ENCODE measurements at regions not wholly inside any gene's neighbourhood (a gene's known extent, or its start where the extent isn't known, plus 50 kb on each side); places are given as distances from the start of the nearest gene placed in this dataset.
"Not testable (repeated sequence)": the region's sequence is repeated elsewhere in the genome, so short reads cannot be mapped to it uniquely, and the experiment has no call there.

DNA sequence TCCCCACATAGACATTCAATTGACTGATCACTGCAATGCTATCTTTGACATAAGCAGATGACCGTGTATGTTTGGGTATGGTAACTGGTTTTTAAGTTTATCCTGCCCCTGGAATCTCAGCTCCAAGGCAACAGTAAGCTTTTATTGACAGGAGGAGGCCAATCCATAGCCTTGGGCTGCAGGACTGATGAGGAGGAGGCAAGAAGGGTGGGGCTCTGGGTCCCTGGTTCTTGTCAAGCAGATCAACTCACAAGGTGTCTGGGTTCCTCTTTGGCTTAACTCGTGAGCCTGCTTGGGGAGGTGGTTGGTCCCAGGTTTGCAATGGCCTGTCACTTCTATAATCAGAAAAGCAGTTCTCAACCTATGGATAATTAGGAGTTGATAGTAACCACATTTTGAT, 113.2 kb upstream of the STX18 start:
- intact Hi-C loops (cut with DNase I): no loop called here
- no peak for ATAC-seq
- DNase-seq (ENCODE audit: low spot score): no peak

DNA sequence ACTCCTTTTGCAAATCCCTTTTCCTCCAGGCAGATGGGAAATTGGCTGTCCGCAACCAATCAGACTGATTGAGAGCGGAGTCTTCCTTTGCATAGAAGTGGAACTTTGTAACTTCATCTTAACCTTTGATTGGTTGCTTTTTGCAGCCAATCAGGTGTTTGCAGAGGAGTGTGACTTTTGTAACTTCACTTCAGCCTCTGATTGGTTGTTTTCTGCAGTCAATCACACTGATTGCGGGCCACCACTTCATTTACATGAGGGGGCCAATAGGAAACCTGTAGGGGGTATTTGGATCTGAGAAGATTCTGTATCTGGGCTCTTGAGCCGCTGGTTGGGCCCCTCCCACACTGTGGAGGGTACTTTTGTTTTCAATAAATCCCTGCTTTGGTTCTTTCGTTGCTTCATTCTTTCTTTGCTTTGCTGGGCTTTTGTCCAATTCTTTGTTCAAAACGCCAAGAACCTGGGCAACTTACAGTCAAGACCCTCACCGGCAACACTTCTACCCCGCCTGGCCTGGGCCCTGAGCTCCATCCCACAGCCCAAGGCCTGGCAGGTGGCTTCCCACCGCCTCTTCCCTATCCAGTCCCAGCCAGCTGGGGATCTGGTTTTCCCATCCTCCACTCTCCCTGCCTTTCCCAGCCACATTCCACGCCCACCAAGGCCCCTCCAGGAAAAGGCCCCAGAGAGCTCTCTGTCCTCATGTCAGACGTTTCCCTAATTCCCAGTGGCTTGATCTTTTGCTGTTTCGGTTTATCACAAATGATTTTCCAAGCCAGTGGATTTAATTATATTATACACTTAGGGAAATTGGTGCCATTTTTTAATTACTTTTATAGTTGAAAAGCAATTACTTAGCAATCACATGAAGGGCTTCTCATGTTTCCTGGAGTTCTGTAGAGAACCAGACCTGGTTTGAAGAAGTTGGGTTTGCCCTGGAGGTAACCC, 110.2 kb upstream of the STX18 start:
- ATAC-seq: no peak
- no peak for DNase-seq (ENCODE audit: low spot score)
- intact Hi-C loops (cut with DNase I): no loop called here

DNA sequence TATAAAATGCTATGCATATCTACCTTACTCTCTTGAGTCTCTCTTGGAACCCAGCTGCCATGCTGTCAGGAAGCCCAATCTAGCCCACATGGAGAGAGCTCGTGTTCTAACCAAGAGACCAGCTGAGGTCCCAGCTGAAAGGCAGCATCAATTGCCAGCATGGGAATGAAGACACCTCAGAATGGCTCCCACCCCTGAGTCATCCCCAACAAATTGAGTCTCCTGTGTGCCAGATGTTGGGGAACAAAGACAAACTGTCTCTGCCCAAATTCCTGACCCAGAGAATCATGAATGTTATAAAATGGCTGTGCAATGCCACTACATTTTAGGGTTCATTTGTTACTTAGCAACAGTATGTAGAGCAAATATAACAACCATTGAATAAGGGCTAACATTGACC, 105.2 kb upstream of the STX18 start:
- ATAC-seq: no peak
- intact Hi-C loops (cut with DNase I): no loop called here
- DNase-seq (ENCODE audit: low spot score): no peak

DNA sequence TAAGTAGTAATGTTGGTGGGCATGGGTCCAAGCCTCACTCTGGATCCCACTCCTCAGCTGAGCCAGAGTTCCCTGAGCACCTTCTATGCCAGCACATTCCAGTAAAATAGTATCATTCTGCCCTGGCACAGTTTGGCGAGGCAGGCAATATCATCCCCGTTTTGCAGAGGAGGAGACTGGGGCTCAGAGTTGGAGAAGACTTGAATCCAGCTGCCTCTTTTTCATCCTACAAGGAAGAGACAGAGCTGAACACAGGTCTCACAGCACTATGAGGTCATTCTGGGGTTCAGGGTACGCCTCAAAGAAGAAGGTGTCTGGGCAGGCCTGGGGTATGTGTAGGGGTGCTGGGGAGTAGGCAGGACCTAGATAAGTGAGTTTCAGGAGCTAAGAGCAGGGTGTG, 103.9 kb upstream of the STX18 start:
- intact Hi-C loops (cut with DNase I): no loop called here
- DNase-seq (ENCODE audit: low spot score) (no peak), ATAC-seq (no peak)

DNA sequence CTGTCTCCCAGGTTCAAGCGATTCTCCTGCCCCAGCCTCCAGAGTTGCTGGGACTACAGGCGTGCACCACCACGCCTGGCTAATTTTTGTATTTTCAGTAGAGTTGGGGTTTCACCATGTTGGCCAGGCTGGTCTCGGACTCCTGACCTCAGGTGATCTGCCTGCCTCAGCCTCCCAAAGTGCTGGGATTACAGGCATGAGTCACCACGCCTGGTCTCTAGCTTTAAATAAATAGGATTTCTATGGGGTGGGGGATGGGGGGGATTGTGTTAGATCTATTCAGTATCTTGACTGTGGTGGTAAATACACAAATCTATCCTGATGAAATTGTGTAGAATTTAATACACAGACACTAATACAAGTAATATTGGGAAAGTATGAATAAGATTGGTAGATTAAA, 102.4 kb upstream of the STX18 start:
- ATAC-seq; intact Hi-C loops (cut with DNase I); DNase-seq (ENCODE audit: low spot score): not testable (repeated sequence)

DNA sequence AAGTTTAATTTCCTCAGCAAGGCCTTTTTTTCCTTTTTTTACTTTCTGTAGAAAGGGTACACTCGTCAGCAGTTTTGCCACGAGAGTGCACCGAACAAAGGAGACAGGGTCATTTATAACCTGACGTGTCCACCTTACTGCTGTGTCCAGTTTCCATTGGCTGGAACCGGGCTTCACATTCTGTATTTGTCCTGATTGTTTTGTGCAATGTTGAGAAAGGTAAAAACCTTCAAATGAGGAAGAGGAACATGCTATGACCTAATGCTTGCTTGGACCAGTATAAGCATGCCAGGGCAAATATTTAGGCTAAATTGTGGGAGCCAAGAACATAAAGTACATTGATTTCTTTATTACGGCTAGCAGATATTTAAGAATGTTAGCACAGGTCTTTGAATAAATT, 101.9 kb upstream of the STX18 start:
- intact Hi-C loops (cut with DNase I); ATAC-seq; DNase-seq (ENCODE audit: low spot score): not testable (repeated sequence)

DNA sequence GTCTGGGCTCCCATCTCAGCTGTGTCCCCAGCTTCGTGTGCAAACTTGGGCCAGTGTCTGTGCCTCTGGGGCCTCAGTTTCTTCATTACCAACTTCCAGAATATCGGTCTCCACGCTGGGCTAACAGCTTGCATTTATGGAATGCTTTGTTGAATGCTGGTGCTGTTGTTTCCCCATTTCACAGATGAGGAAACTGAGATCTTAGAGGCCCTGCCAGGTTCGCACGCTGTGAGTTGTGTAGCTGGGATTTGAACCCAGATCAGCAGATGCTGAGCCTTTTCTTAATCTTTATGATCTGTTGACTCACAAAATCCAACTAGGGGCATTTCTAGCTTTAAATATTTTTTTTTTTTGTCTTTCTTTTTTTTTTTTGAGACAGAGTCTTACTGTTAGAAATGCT, 101.5 kb upstream of the STX18 start:
- DNase-seq (ENCODE audit: low spot score): no peak
- ATAC-seq: no peak
- intact Hi-C loops (cut with DNase I): no loop called here

DNA sequence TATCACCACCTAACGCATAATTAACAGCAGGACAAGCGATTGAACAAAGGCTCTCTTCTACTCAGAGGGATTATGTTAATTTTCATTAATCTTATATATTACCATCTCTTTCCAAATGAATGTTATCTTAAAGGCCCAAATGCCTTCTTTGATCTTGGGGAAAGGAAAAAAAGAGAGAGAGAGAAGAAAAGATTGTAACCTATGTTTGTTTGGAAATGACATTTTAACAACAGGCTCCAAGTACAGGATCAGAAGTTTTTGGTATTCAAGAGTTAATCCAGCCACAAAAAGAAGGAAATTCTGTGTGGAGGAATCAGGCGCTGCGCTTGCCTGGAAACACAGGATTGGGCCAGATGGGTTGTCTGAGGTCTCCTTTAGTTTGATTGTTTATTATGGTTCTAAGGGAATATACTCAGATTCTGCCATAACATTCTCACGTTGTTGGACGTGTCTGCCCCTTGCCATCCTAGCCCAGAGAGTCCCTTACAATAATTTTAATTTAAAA, 100.7 kb upstream of the STX18 start:
- DNase-seq (ENCODE audit: low spot score) (no peak), ATAC-seq (no peak)
- intact Hi-C loops (cut with DNase I): no loop called here

DNA sequence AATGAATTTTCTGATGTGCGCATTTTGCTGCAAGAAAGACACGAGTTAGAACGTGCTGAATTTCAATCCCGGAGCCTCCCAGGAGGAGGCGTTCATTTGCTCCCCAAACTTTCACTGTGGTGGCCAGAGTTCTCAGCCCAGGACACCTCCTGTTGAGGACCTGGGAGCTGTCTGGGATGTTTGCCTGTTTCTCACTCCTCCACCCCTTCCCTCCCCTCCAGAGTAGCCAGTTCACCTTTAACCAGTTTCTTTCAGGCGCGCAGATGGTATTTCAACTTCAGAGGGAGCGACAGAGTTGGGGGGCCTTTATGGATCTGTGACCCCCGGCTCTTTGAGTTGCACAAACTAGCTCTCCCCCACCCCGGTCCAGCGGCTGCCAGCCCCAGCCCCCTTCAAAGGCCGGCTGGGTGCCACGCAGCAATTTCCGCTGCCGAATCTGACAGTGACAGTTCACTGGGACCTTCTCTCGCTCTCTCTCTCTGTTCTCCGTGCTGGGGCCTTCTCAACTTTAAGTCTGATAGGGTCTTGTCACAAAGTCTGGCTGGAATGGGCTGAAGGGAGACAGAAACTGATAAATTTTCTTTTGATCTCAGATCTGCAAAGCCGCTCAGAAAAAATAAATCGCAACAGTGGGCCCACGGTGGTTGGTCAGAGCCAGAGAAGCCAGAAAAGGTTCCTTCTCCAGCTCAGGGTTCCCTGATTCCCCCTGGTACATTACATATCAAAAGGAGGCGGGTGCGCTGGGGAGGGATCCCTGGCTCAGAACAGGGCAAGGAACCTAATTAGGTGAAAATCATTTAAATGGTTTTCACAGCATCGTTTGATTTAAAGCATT, 100.0 kb upstream of the STX18 start:
- intact Hi-C loops (cut with DNase I): no loop called here
- no peak for ATAC-seq
- no peak for DNase-seq (ENCODE audit: low spot score)

DNA sequence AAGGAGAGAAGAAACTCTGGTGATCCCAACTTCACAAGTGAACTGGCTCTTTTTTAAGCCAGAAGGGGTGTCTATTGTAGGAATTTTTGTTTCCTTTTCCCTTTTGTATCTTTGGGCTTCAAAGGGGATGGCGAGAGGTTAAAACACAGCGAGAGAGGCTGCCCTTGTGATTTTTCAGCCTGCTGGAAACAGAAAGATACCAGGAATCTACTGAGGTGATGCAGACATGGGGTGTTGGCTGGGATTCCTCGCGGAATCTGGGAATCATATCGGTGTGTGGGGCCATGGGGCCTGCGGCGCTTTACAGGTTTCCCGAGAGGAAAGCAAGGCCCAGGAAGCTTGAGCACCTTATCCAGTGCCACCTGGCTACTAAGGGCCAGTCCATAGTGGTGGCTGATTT, 99.4 kb upstream of the STX18 start:
- no peak for ATAC-seq
- intact Hi-C loops (cut with DNase I): no loop called here
- DNase-seq (ENCODE audit: low spot score): no peak

DNA sequence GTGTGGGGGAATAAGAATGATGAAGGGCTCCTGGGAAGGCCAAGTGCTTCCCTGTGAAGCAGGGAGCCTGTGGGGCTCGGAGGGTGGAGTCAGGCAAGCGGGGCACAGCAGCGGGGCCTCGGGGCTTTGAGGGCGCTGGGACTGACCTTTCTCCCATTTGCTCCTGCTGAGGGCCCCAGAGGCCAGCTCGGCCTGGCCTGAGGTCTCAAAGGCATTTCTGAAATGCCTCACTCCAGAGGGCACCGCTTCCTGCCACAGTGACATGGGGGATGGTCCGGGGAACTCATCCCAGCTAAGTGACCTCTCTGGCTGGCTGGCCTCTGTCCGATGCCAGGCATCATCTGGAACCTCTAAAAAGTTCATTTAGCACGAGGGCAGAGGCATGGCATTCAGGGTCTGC, 98.8 kb upstream of the STX18 start:
- DNase-seq (ENCODE audit: low spot score): no peak
- intact Hi-C loops (cut with DNase I): no loop called here
- ATAC-seq: no peak

DNA sequence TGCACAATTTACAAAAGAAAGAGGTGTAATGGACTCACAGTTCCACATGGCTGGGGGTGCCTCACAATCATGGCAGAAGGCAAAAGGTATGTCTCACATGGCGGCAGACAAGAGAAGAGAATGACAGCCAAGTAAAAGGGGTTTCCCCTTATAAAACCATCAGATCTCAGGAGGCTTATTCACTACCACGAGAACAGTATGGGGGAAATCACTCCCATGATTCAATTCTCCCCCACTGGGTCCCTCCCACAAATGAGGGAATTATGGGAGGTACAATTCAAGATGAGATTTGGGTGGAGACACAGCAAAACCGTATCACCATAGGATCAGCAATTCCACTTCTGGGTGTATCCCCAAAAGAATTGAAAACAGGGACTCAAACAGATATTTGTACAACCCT, 97.5 kb upstream of the STX18 start:
- DNase-seq (ENCODE audit: low spot score) (no peak), ATAC-seq (no peak)
- intact Hi-C loops (cut with DNase I): no loop called here

DNA sequence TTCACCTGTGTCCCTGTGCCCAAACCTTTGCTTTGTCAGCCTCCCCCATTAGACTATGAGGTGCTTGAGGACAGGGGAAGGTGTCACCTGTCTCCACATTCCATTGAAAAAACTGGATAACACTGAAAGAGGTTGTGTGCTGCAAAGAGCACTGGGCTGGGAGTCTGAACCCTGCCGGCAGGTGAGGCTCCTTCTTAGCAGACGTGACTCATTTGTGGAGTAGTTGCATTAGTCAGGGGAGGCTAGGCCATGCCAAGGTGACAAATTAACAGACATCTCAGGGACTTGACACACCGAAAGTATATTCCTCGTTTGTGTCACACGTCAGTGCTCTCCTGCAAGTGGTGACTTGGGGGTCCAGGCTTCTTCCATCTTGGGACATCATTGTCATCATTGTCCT, 95.9 kb upstream of the STX18 start:
- DNase-seq (ENCODE audit: low spot score) (no peak), ATAC-seq (no peak)
- intact Hi-C loops (cut with DNase I): no loop called here

DNA sequence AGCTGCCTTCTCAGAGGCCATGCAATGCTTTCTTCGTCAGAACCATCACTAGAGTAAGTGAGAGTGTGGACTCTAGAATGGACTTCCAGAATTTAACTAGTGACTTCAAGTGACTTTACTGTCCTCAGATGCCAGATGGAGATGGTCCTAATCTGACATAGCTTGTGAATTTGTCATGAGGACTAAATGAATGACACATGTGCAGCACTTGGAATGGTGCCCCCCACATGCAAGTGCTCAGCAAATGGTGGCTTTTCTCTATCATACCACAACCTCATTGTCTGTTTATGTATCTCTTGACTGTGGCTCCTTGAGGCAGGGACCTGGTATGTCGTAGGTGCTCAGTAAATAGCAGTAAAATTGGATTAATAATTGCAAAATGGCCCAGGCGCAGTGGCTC, 91.6 kb upstream of the STX18 start:
- DNase-seq (ENCODE audit: low spot score): no peak
- intact Hi-C loops (cut with DNase I): no loop called here
- ATAC-seq: no peak

DNA sequence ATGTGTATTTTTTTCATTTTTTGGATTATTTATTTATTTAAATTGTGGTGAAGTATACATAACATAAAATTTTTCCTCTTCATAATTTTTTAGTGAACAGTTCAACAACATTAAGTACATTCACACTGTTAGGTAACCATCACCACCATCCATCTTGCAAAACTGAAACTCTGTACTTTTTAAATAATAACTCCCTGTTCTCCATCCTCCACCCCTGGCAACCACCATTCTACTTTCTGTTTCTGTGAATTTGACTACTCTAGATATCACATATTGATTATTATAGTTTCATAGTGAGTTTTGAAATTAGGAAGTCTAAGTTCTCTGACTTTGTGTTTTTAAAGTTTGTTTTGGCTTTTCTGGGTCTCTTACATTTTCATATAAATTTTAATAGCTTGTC, 89.3 kb upstream of the STX18 start:
- intact Hi-C loops (cut with DNase I): no loop called here
- no peak for DNase-seq (ENCODE audit: low spot score)
- ATAC-seq: no peak

DNA sequence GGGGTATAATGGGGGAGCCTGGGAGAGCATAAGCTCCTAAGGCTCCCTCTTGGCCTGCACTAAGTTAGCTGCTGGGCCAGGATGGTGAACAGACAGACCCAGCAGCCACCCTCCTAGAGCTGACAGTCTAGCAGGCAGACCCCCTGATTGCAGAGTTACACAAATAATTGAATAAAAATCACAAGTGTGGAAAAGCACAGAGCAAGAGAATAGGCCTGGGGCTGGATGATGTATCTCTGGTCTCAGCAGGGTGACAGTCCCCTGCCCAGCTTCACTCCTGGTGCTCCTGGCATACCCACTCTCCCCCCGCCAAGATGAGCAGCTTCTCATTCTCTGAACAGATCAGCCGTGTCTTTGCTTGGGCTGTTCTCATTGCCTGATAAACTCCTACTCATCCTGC, 86.1 kb upstream of the STX18 start:
- DNase-seq (ENCODE audit: low spot score) (no peak), ATAC-seq (no peak)
- intact Hi-C loops (cut with DNase I): no loop called here

DNA sequence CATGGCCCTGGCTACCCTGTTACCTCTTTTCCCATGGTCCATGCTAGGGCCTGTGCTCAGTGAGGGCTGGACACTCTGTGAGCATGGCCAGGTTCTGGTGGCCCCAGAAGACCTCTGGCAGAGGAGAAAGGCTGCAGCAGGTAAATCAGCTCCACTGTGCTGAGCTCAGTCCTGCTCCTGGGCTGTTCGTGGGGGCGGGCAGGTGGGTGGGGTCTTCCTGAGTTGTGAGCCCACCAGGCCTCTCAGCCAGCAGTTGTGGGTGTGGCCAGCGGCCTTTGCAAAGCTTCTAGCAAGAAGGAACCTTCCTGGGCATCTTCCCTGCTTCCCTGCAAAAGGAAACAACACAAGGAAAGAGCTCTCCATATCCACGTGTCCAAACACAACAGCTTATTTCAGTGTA, 85.3 kb upstream of the STX18 start:
- intact Hi-C loops (cut with DNase I): no loop called here
- DNase-seq (ENCODE audit: low spot score) (no peak), ATAC-seq (no peak)

DNA sequence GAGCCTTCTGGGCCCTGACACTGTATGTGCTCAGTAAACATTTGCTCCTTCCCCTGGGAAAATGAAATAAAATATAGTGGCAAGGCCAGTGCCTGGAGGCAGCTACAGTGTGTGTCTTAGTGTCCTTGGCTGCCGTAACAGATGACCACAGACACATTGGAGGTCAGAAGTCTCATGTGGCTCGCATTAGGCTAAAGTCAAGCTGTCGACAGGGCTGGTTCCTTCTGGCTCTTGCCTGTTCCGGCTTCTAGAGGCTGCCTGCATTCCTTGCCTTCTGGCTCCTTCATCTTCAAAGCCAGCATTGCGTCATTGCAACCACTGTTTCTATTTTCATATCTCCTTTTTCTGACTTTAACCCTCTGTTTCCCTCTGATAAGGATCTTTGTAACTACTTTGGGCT, 83.6 kb upstream of the STX18 start:
- no peak for ATAC-seq
- intact Hi-C loops (cut with DNase I): no loop called here
- no peak for DNase-seq (ENCODE audit: low spot score)

DNA sequence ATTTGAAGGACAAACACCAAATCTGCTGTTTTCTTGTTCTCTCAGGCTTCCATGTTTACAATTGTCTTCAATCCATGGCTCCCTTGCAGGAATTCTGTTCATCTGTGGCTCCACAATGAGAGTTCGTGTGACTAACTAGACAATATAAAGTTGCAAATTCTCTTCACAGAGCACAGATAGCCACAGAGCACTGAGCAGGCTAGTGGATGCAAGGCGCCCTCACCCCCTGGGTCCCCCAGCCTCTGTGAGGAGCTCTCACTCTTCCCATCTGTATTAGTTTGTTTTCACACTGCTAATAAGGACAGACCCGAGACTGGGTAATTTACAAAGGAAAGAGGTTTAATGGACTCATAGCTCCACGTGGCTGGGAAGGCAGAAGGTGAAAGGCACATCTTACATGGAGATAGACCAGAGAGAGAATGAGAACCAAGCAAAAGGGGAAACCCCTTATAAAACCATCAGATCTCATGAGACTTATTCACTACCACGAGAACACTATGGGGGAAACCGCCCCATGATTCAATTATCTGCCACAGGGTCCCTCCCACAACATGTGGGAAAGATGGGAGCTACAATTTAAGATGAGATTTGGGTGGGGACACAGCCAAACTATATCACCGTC, 82.5 kb upstream of the STX18 start:
- DNase-seq (ENCODE audit: low spot score): no peak
- intact Hi-C loops (cut with DNase I): no loop called here
- no peak for ATAC-seq

DNA sequence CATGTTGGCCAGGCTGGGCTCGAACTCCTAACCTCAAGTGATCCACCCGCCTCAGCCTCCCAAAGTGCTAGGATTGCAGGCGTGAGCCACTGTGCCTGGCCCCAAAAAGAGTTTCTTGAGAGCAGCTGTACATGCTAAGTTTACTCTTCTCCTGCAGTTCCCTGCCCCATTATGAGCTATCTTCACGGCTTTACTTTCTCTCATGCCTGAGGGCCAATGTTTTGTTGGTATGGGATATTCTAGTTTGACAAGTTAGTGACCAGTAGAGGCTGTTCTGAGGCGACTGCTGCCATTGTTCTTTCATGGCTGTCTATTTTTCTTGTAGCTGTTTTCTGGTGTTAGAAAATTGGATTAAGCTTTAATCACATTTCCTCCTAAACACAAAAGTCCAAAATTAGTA, 78.0 kb upstream of the STX18 start:
- intact Hi-C loops (cut with DNase I): no loop called here
- ATAC-seq: no peak
- no peak for DNase-seq (ENCODE audit: low spot score)
